H9 (cell line): ENCODE measurements at regions not wholly inside any gene's neighbourhood (a gene's known extent, or its start where the extent isn't known, plus 50 kb on each side); places are given as distances from the start of the nearest gene placed in this dataset.

Experiments used
- DNase-seq: peaks from one replicate; pipeline ENCODE4 v3.0.0-alpha.2; 2017
- H2AFZ ChIP-seq: one replicate; pipeline ENCODE4 v1.6.1; 2013; ENCODE audit warnings: mild to moderate bottlenecking, low read length, control low read depth, moderate library complexity
- H2AK5ac ChIP-seq: 2 replicates; pipeline ENCODE4 v1.6.1; 2013; ENCODE audit warnings: low read length, control low read depth, mixed read lengths; ENCODE audit not compliant: insufficient read length
- H2BK120ac ChIP-seq: one replicate; pipeline ENCODE4 v1.6.1; 2013; ENCODE audit warnings: low read depth, mild to moderate bottlenecking, low read length, control low read depth, inconsistent platforms; ENCODE audit not compliant: poor library complexity, severe bottlenecking
- H2BK12ac ChIP-seq: 2 replicates; pipeline ENCODE4 v1.6.1; 2013; ENCODE audit warnings: low read length, control low read depth, mixed read lengths, low read depth; ENCODE audit not compliant: insufficient read length
- H2BK15ac ChIP-seq: 2 replicates; pipeline ENCODE4 v1.6.1; 2013; ENCODE audit warnings: low read depth, low read length, control low read depth
- H2BK20ac ChIP-seq: one replicate; pipeline ENCODE4 v1.6.1; 2013; ENCODE audit warnings: low read depth, mild to moderate bottlenecking, low read length, control low read depth, inconsistent platforms; ENCODE audit not compliant: poor library complexity, severe bottlenecking
- H2BK5ac ChIP-seq: 2 replicates; pipeline ENCODE4 v1.6.1; 2013; ENCODE audit warnings: low read length, control low read depth, mixed read lengths; ENCODE audit not compliant: insufficient read length
- H3K14ac ChIP-seq: 2 replicates; pipeline ENCODE4 v1.6.1; 2013; ENCODE audit warnings: low read length, control low read depth; ENCODE audit not compliant: insufficient read depth
- H3K18ac ChIP-seq: 2 replicates; pipeline ENCODE4 v1.6.1; 2013; ENCODE audit warnings: low read depth, mild to moderate bottlenecking, mixed read lengths, low read length, control low read depth; ENCODE audit not compliant: insufficient read length
- H3K23ac ChIP-seq: 2 replicates; pipeline ENCODE4 v1.6.1; 2013; ENCODE audit warnings: low read length, control low read depth, mixed read lengths, low read depth; ENCODE audit not compliant: insufficient read length
- H3K23me2 ChIP-seq: 2 replicates; pipeline ENCODE4 v1.6.1; 2013; ENCODE audit warnings: low read depth, mild to moderate bottlenecking, mixed read lengths, low read length, control low read depth; ENCODE audit not compliant: insufficient read length, poor library complexity, severe bottlenecking
- H3K27ac ChIP-seq: 2 replicates; pipeline ENCODE4 v1.5.1; 2013; ENCODE audit warnings: low read length, control low read depth, mixed read lengths, low read depth; ENCODE audit not compliant: insufficient read length
- H3K27me3 ChIP-seq: 2 replicates; pipeline ENCODE4 v1.6.1; 2013; ENCODE audit warnings: low read length, control low read depth, inconsistent platforms; ENCODE audit not compliant: insufficient read depth
- H3K4ac ChIP-seq: 2 replicates; pipeline ENCODE4 v1.6.1; 2013; ENCODE audit warnings: low read depth, mild to moderate bottlenecking, control low read depth, inconsistent platforms, low read length, moderate library complexity
- H3K4me1 ChIP-seq: 2 replicates; pipeline ENCODE4 v1.6.1; 2013; ENCODE audit warnings: low read length, control low read depth, inconsistent platforms; ENCODE audit not compliant: insufficient read depth
- H3K4me2 ChIP-seq: 2 replicates; pipeline ENCODE4 v1.6.1; 2013; ENCODE audit warnings: low read length, control low read depth, mixed read lengths; ENCODE audit not compliant: insufficient read length, insufficient read depth
- H3K56ac ChIP-seq: 2 replicates; pipeline ENCODE4 v1.6.1; 2013; ENCODE audit warnings: low read depth, mild to moderate bottlenecking, mixed read lengths, low read length, control low read depth; ENCODE audit not compliant: insufficient read length
- H3K79me1 ChIP-seq: 2 replicates; pipeline ENCODE4 v1.6.1; 2013; ENCODE audit warnings: low read depth, mild to moderate bottlenecking, moderate library complexity, low read length, control low read depth, inconsistent platforms; ENCODE audit not compliant: insufficient read depth, poor library complexity, severe bottlenecking
- H3K79me2 ChIP-seq: 2 replicates; pipeline ENCODE4 v1.6.1; 2013; ENCODE audit warnings: low read length, control low read depth, inconsistent platforms; ENCODE audit not compliant: insufficient read depth
- H3K9ac ChIP-seq: 2 replicates; pipeline ENCODE4 v1.6.1; 2013; ENCODE audit warnings: low read length, control low read depth, mixed read lengths; ENCODE audit not compliant: insufficient read length; ENCODE audit errors: extremely low read depth
- H3K9me3 ChIP-seq: one replicate; pipeline ENCODE4 v1.6.1; 2013; ENCODE audit warnings: low read depth, low read length, inconsistent platforms; ENCODE audit not compliant: control insufficient read depth
- H3T11ph ChIP-seq: one replicate; pipeline ENCODE4 v1.6.1; 2013; ENCODE audit warnings: mild to moderate bottlenecking, low read length, control low read depth, inconsistent platforms
- H4K20me1 ChIP-seq: one replicate; pipeline ENCODE4 v1.6.1; 2013; ENCODE audit not compliant: control insufficient read depth, insufficient read length, insufficient read depth
- H4K5ac ChIP-seq: 2 replicates; pipeline ENCODE4 v1.6.1; 2013; ENCODE audit warnings: low read depth, mild to moderate bottlenecking, mixed read lengths, low read length, control low read depth; ENCODE audit not compliant: insufficient read length
- H4K8ac ChIP-seq: replicated peaks from 2 replicates; pipeline ENCODE4 v1.6.1; 2013; ENCODE audit warnings: low read length, control low read depth, mixed read lengths, low read depth; ENCODE audit not compliant: insufficient read length
- H4K91ac ChIP-seq: 2 replicates; pipeline ENCODE4 v1.6.1; 2013; ENCODE audit warnings: low read depth, mild to moderate bottlenecking, moderate library complexity, mixed read lengths, low read length, control low read depth; ENCODE audit not compliant: insufficient read length
- H3K27ac Mint-ChIP-seq, 3 experiments: 2 replicates in 2 of 3; 3 replicates in 1 of 3; pipeline ENCODE4 v1.8.0; 2020 to 2021; ENCODE audit warnings: mixed read lengths in 3 of 3, mild to moderate bottlenecking in 1 of 3, moderate library complexity in 1 of 3
- H3K27me3 Mint-ChIP-seq: 2 replicates; pipeline ENCODE4 v1.8.0; 2021; ENCODE audit warnings: low read depth, mild to moderate bottlenecking, moderate library complexity, mixed read lengths
- H3K36me3 Mint-ChIP-seq, 3 experiments: 2 replicates in 2 of 3; 3 replicates in 1 of 3; pipeline ENCODE4 v1.8.0; 2020 to 2021; ENCODE audit warnings: low read depth in 3 of 3, mixed read lengths in 3 of 3; ENCODE audit not compliant: insufficient read depth in 1 of 3
- H3K4me1 Mint-ChIP-seq, 2 experiments: 2 replicates each; pipeline ENCODE4 v1.8.0; 2020; ENCODE audit warnings: mixed read lengths in 2 of 2
- H3K4me3 Mint-ChIP-seq, 2 experiments: 2 replicates in 1 of 2; 3 replicates in 1 of 2; pipeline ENCODE4 v1.8.0; 2020 to 2021; ENCODE audit warnings: mild to moderate bottlenecking in 2 of 2, mixed read lengths in 2 of 2, moderate library complexity in 1 of 2
- H3K9me3 Mint-ChIP-seq, 2 experiments: 2 replicates in 1 of 2; 3 replicates in 1 of 2; pipeline ENCODE4 v1.8.0; 2020; ENCODE audit warnings: mild to moderate bottlenecking in 2 of 2, mixed read lengths in 2 of 2, moderate library complexity in 1 of 2
- CTCF ChIP-seq: fragments of 200-600 bp; sonication (generic); conservative IDR thresholded peaks from 3 replicates; pipeline ENCODE4 v1.8.0; 2021; ENCODE audit warnings: antibody characterized with exemption, mild to moderate bottlenecking
- WGBS: extraction: QIAGEN DNeasy Blood & Tissue Kit; methylation state at CpG from one replicate; pipeline ENCODE4 v1.1.7; 2013; ENCODE audit warnings: missing lambda C conversion rate, low lambda C conversion rate, mixed read lengths; ENCODE audit not compliant: insufficient read length; ENCODE audit errors: extremely low coverage; 5-methylcytosine and 5-hydroxymethylcytosine counted together

- no peak overlapping the region for H2BK20ac ChIP-seq
- Mint-ChIP-seq H3K36me3 (no peaks in the 10 kb centered on the region; a peak in 1 of 7 replicates), H3K27ac (no peak overlapping the region), H3K4me3 (no peak overlapping the region), H3K4me1 (0 out of 4 replicates have a peak, but pooled peaks cover 0 to 2% of the 10 kb centered on the region in 2 experiments), H3K9me3 (no peaks in the 10 kb centered on the region; a peak in 1 of 5 replicates), H3K27me3 (peaks cover 3% of the 10 kb centered on the region; the same call in 1 of the 2 replicates)
- H4K91ac ChIP-seq, result no peak overlapping the region
- no peak for DNase-seq
- H4K8ac ChIP-seq, result no peak overlapping the region
- H3K9ac ChIP-seq, result no peak overlapping the region
- no peaks in the 10 kb centered on the region for H3K9me3 ChIP-seq
- no peak overlapping the region for H4K5ac ChIP-seq
- no peaks in the 10 kb centered on the region for H4K20me1 ChIP-seq
- TF ChIP-seq CTCF, result no peak
- no peak overlapping the region for H3K4me2 ChIP-seq
- H3K27ac ChIP-seq, result no peak overlapping the region
- no peaks in the 10 kb centered on the region for H3K23me2 ChIP-seq
- H3K79me2 ChIP-seq, result no peaks in the 10 kb centered on the region
- no peak overlapping the region for H2BK12ac ChIP-seq
- no peak overlapping the region for H3K56ac ChIP-seq
- H2BK5ac ChIP-seq, result no peak overlapping the region
- no peak overlapping the region for H3T11ph ChIP-seq
- H2BK15ac ChIP-seq, result no peak overlapping the region
- no peak overlapping the region for H2BK120ac ChIP-seq
- no peak overlapping the region for H2AK5ac ChIP-seq
- no CpG with 5 or more reads among the region's 7 CpGs for WGBS
- H3K79me1 ChIP-seq, result no peaks in the 10 kb centered on the region
- no peak overlapping the region for H3K23ac ChIP-seq
- H3K18ac ChIP-seq, result no peak overlapping the region
- H3K14ac ChIP-seq, result no peak overlapping the region; the same call in 1 of the 2 replicates
- no peak overlapping the region for H2AFZ ChIP-seq
- H3K27me3 ChIP-seq, result no peaks in the 10 kb centered on the region
- H3K4me1 ChIP-seq, result no peaks in the 10 kb centered on the region
- H3K4ac ChIP-seq, result no peak overlapping the region
These were observed 975.1 kb downstream of the BCL11B start for GRCh38 chr14:98296895-98297294.
